Epithelial cell of esophagus (primary cell): ENCODE measurements at regions not wholly inside any gene's neighbourhood (a gene's known extent, or its start where the extent isn't known, plus 50 kb on each side); places are given as distances from the start of the nearest gene placed in this dataset.

ENCODE experiments used
- DNase-seq: peaks from one replicate; pipeline ENCODE4 v3.0.0; 2010; ENCODE audit warnings: low read depth
- H3K4me3 ChIP-seq: 2 replicates; pipeline ENCODE4 v1.5.1; 2011; ENCODE audit warnings: mild to moderate bottlenecking, low read length, control low read depth
- CTCF ChIP-seq: IDR thresholded peaks from 2 replicates; pipeline ENCODE4 v1.5.1; 2011; ENCODE audit warnings: low read depth, mild to moderate bottlenecking, low read length, control low read depth, inconsistent platforms; ENCODE audit not compliant: insufficient read depth; ENCODE audit errors: missing control alignments

GRCh38 chr11:36865846-36866245 is 267.8 kb upstream of the RAG2 start:
- H3K4me3 ChIP-seq = no peak overlapping the region
- no peak for TF ChIP-seq CTCF
- DNase-seq = no peak

- DNase-seq = no peak
- no peak overlapping the region for H3K4me3 ChIP-seq
- TF ChIP-seq CTCF = no peak
Measured at GRCh38 chr11:36854875-36855274, 256.8 kb upstream of the RAG2 start.

GRCh38 chr11:36848660-36849059 is 250.6 kb upstream of the RAG2 start:
- H3K4me3 ChIP-seq = no peak overlapping the region
- no peak for DNase-seq
- TF ChIP-seq CTCF = no peak

GRCh38 chr11:36840378-36840777 is 242.3 kb upstream of the RAG2 start:
- TF ChIP-seq CTCF = no peak
- no peak for DNase-seq
- H3K4me3 ChIP-seq = no peak overlapping the region

- H3K4me3 ChIP-seq = no peak overlapping the region
- no peak for TF ChIP-seq CTCF
- no peak for DNase-seq
Measured at GRCh38 chr11:36837831-36838437, 239.9 kb upstream of the RAG2 start.

- DNase-seq = no peak
- no peak for TF ChIP-seq CTCF
Measured at GRCh38 chr11:36825251-36825650, 227.2 kb upstream of the RAG2 start.

GRCh38 chr11:36824349-36824748 is 226.3 kb upstream of the RAG2 start:
- no peak for TF ChIP-seq CTCF
- no peak overlapping the region for H3K4me3 ChIP-seq
- DNase-seq = no peak

More at GRCh38 chr11:36825251-36825650, 227.2 kb upstream of the RAG2 start:
- H3K4me3 ChIP-seq = no peak overlapping the region
